RPMI8226 (cell line): ENCODE measurements at regions not wholly inside any gene's neighbourhood (a gene's known extent, or its start where the extent isn't known, plus 50 kb on each side); places are given as distances from the start of the nearest gene placed in this dataset.

Experiments used
- DNase-seq: peaks from one replicate; pipeline ENCODE4 v3.0.0-alpha.2; 2015

DNA sequence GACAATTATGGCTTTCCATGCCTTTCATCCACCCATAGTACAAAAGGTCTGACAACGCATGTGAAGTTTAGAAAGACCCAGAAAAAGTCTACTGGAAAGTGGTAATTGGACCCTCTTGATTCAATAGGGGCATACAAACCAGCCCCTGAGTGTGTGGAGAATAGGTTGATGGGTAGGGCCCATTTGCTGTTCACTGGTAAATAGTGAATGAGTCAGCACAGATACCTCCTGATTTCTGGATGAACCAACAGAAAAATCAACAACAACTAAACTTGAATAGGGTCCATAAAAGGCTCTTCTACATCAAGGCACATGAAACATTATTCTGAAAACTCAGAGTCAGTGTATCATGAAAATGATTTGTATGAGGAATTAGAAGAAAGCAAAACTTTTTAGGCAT is 235.4 kb upstream of the SLC35B3 start:
- DNase-seq = no peak

GRCh38 chr6:8664700-8665099 is 229.4 kb upstream of the SLC35B3 start:
- no peak for DNase-seq

DNA sequence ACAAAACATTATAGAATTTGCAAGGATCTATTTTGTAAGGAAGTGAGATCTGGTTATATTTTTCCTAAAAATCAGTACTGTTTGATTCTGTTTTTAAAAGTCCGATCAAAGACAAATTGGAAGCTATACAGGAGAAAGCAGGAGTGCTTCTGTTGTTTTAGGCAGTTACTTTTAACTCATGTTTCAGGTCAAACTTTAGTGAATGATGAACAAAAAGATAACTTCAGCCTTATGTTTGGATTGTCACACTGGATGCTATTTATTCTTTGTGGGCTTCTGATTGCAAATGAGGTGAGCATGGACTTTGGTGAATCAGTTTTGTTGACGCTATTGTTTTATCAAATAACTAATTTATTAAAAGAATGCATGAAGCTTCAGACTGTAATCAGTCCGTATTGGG is 228.7 kb upstream of the SLC35B3 start:
- no peak for DNase-seq

- DNase-seq = no peak
These were observed 224.3 kb upstream of the SLC35B3 start for GRCh38 chr6:8659404-8660189.

DNA sequence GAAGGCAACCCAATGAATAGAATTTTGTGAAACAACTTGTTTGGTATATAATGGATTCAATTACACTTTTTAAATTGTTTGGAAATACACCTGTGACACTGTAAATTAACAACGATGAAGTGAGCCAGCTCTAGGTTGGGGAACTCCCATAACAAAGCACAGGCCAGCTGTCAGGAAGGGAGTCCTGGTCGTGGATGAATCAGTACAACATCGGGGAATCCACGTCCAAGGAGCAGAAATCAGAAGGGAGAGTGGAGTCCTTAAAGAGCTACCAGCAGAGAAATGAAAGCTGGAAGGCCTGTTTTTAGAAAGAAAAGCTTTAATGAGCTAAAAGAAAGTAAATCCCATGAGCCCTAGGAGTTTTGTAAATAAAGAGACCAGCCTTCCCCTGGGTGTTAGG is 223.1 kb upstream of the SLC35B3 start:
- DNase-seq = no peak

DNA sequence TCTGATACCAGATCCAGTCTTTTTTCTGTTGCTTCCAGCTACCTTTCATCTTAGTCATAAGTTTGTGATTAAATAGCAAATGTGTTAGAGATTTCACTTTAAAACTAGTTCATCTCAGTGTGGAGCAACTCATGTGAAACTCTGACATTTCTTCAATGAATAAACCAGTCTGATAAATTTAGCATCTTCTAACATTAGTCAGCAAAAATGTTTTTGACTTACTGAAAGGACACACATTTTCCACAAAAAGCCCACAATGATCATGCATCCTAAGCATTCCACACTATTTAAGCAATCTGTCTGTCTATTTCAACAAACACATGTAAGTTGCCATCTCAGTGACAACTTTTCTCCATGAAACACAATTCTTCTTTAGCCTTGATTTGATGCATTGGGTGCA is 222.2 kb upstream of the SLC35B3 start:
- DNase-seq = no peak

DNA sequence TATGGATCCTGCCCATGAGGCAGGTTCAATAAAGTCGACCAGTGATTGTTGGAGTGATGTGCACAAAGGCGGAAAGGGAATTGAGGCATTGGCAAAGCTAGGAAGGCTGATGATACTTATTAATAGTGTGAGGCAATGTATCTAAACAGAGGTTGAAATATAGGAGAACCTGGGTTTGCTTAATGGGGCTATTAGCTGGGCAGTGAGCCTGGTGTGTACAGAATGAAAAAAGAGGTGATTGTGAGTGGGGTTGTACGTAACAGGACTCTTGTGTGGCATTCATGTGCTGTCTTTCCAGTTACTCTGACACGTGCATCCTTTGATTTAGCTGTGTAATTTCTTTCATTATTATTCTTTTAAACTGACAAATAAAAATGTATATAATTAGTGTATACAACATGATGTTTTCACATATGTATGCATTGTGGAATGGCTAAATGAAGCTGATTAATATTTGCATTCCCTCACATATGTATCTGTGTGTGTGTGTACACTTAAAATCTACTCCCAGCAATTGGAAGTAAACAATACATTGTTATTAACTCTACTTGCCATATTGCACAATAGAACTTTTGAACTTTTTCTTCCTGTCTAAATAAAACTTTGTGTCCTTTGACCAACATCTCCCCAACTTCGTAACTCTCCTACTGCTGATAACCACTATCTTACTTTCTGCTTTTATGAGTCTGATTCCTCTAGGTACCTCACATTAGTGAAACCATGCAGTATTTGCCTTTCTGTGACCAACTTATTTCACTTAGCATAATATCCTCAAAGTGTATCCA is 220.5 kb upstream of the SLC35B3 start:
- DNase-seq = no peak

DNA sequence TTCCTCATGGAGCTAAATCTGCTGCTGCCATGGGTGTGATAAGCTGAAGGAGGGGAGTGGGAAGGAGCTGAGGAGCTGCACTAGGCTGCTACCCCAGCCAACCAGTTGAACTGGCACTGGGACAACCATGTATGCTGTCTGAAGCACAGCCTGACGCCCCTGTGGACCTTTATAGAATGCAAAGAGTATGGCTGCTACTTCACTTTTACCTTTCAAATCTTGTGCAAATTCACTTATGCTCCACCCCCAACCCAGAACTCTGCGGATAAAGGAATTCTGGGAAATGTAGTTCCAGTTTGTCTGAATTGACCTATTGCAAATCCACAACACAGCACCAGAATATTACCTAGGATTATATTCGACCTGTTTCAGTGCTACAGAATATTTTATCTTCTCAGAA is 217.4 kb upstream of the SLC35B3 start:
- no peak for DNase-seq

DNA sequence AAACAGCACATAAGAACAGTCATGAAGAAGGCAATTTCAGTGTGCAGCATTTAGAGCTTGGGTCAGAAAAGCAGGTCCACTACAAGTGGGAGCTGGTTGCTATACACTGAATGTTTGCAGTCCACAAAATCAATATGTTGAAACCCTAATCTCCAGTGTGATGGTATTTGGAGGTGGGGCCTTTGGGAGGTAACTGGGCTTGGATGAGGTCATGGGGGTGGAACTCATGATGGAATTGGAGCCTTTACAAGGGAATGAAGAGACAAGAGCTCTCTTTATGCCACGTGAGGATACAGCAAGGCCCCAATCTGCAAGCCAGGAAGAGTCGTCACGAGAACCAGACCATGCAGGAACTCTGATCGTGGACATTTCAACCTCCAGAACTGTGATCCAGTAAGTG is 216.7 kb upstream of the SLC35B3 start:
- no peak for DNase-seq

DNA sequence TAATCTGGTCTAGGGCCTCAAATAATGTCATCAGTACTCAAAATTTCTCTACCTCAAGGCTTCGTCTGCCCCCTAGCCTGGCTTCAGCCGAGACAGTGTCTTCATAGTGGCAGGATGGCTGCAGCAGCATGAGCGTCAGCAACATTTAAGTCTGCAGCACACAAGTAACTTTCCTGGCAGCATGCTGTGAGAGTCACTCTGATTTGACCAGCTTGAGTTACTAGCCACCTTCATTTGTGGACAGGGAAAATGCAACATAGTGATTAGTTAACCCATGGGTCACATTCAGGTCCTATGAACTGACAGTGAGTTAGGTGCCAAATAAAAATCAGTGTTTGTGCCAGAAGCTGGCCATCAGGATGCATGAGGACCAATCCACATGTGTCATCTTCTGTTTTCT is 209.9 kb upstream of the SLC35B3 start:
- no peak for DNase-seq

DNA sequence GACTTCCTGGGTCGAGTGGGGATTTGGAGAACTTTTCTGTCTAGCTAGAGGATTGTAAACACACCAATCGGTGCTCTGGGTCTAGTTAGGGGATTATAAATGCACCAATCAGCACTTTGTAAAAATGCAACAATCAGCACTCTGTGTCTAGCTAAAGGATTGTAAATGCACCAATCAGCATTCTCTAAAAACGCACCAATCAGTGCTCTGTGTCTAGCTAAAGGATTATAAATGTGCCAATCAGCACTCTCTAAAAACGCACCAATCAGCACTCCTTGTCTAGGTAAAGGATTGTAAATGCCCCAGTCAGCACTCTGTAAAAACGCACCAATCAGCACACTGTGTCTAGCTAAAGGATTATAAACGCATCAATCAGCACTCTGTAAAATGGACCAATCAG is 209.0 kb upstream of the SLC35B3 start:
- DNase-seq = no peak

GRCh38 chr6:8642854-8643253 is 207.5 kb upstream of the SLC35B3 start:
- no peak for DNase-seq

GRCh38 chr6:8642131-8642530 is 206.8 kb upstream of the SLC35B3 start:
- DNase-seq = no peak

GRCh38 chr6:8639928-8640649 is 204.7 kb upstream of the SLC35B3 start:
- no peak for DNase-seq

DNA sequence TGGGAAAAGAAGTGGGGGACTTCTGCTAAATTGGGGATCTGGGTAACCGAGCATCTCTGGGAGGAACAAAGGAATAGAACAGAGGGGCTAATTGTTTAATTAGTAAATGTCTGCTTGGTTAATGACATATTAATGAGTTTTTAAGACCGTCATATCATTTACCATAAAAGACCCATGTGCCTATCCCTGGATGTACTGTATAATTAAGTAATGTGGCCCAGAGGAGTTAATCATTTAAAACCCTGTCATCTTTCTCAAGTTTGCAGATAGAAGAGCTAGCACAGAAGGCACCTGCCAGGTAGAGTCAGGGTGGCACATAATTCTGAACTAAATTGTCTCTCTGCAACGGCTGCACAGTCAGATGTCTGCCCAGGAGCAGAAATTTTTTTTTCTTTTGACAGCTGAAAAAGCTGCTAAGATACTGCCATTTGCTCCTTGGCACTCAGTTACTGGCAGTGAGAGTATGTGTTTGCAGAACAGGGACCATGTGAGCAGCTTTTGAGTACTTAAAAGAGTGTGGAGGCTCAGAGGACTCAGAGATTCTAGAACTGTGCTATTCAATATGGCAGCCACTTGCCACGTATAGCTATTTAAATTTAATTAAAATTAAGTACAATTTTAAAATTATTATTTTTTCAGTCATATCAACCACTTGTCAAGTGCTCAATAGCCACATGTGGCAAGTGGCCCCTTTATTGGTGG is 202.7 kb upstream of the SLC35B3 start:
- DNase-seq = no peak

DNA sequence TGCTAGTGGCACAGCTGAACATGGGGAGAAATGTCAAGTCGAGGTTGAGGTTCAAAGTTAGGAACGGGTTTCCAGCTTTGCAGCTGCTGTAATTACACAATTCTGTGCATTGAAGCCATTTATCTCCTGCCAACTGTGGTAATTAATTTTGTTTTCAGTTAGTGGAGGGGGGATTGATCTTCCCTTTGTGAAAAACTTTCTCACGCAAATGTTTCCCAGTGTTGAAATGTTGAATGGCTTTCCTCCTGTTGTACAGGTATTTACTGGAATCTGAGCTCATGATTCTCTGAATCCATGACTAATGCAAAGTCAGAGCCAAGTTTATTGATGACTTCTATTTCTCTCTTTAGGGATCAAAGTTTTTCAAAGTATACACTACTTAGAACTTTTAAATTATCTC is 198.4 kb upstream of the SLC35B3 start:
- DNase-seq = no peak

DNA sequence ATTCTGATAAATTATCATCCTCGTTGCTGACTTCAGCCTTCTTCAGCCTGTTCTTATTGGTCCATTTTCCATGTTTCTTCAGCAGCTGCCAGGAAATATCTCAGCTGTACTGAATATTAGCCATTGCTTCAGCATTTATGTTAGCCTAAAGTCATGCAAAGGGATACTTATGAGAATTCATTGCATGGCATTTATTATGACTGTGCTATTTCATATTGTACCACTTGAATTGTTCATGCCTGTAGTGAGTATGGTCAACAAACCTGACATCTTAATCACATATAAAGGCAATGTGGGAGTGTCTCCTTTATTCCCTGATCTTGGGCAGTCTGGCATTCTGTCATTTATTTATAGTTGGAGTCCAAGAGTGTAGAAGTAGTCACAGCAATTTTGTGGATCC is 193.4 kb upstream of the SLC35B3 start:
- no peak for DNase-seq

DNA sequence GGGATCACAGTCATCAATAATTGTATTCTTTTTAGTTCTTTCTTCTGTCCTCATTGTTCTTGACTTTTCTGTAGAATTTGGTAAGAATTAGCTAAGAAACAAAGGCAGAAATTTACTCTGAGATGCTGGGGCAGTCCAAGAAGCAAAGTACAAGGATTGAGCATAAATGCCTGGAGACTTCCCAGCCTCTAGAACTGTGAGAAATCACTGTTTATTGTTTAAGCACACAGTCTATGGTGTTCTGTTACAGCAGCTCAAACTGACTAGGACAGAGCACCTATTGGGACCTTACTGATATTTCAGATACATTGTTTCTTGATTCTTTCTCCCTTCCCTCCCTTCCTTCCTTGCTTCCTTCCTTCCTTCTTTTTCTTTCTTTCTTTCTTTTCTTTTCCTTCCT is 192.7 kb upstream of the SLC35B3 start:
- no peak for DNase-seq

DNA sequence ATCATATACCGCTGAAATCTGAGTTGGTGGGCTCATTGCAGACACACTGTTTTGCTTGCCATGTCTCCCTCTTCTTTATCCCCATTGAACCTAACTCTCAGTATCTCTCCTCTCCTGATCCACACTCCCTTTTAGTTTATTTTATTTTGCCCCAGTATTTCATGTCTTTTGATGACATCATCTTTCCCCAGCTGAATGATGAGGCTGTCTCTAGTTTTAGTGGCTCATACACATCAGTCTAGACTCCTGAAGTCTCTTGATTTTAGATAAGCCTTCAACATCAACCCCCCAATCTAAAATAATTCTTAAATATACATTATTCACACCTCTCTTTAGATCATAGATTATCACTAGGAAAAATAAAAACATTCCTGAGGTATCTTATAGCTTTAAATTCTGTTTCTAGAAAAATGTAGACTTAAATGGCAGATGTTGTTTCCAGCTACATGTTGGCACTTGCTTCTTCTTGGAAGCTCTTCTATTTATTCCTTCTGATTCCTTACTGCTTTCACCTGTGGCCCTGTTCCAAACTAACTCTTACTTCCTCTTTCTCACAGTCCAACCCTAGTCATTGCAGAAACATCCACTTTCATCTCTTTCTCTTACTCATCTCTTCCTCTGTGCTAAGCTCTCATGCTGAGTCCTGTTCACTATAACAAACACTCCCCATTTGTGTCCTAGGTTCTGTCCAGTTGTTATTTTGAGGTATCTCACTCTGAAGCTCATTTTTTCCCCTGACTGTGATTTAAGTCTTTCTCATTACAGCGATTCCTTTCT is 191.9 kb upstream of the SLC35B3 start:
- DNase-seq = peak; percentile 47

DNA sequence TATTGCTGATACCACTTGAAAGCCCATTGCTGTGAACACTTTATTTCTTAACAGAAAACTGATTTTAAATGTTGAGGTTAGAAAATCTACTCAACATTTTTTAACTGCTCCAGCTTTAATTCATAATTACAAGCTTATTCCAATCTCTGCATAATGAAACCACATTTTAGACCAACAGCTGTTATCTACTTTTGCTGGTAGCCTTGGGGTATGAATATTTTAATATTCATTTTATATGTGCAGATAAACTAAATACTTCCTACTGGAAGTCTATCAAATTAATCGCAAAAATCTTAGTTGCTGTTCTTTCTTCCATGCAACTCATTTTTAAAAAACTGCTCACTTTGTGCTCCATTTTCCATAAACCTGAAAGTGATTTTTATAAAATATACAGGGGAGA is 189.3 kb upstream of the SLC35B3 start:
- DNase-seq = no peak

- DNase-seq = no peak
These were observed 188.1 kb upstream of the SLC35B3 start for GRCh38 chr6:8623441-8623840.

DNA sequence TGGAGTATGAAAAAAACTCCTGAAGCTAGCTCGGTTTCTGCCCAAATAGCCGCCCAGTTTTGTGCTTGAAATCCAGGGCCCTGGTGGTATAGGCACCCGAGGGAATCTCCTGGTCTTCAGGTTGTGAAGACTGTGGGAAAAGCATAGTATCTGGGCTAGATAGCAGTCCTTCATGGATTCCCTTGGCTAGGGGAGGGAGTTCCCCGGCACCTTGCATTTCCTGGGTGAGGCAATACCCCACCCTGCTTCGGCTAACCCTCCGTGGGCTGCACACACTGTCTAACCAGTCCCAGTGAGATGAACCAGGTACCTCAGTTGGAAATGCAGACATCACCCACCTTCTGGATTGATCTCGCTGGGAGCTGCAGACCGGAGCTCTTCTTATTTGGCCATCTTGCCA is 184.5 kb upstream of the SLC35B3 start:
- DNase-seq = no peak
